HL-60 (cell line): ENCODE measurements at regions not wholly inside any gene's neighbourhood (a gene's known extent, or its start where the extent isn't known, plus 50 kb on each side); places are given as distances from the start of the nearest gene placed in this dataset.

ENCODE experiments used
- DNase-seq, 2 experiments: peaks; one replicate each; pipeline ENCODE4 v3.0.0-alpha.2; 2010 to 2020; ENCODE audit warnings: low read depth in 1 of 2, low spot score in 1 of 2
- H3K27ac ChIP-seq: fragments of 250-450 bp; sonication (Bioruptor Pico); replicated peaks from 2 replicates; pipeline ENCODE4 v1.5.1; 2020; ENCODE audit warnings: mild to moderate bottlenecking, moderate library complexity
- H3K27me3 ChIP-seq: fragments of 250-450 bp; sonication (Bioruptor Pico); 2 replicates; pipeline ENCODE4 v1.5.1; 2021; ENCODE audit warnings: mild to moderate bottlenecking, moderate library complexity; ENCODE audit not compliant: insufficient read depth, poor library complexity, severe bottlenecking
- H3K4me3 ChIP-seq: replicated peaks from 2 replicates; pipeline ENCODE4 v1.5.1; 2011; ENCODE audit warnings: mild to moderate bottlenecking, control low read depth, low read length; ENCODE audit not compliant: insufficient read depth
- GABPA ChIP-seq: IDR thresholded peaks from 2 replicates; pipeline ENCODE4 v1.6.1; 2012; ENCODE audit warnings: low read depth
- POLR2AphosphoS5 ChIP-seq: IDR thresholded peaks from 2 replicates; pipeline ENCODE4 v1.6.1; 2012; ENCODE audit warnings: low read depth
- REST ChIP-seq: IDR thresholded peaks from 2 replicates; pipeline ENCODE4 v1.6.1; 2012; ENCODE audit warnings: low read depth; ENCODE audit not compliant: insufficient replicate concordance
- SPI1 ChIP-seq: IDR thresholded peaks from 2 replicates; pipeline ENCODE4 v1.6.1; 2012; ENCODE audit warnings: low read depth, mild to moderate bottlenecking, borderline replicate concordance
- TF ChIP-seq, protein P1 (sequence below): IDR thresholded peaks from one replicate; pipeline ENCODE4 v1.5.1; 2011; ENCODE audit warnings: low read length, control low read depth, inconsistent platforms; ENCODE audit not compliant: insufficient read depth

DNA sequence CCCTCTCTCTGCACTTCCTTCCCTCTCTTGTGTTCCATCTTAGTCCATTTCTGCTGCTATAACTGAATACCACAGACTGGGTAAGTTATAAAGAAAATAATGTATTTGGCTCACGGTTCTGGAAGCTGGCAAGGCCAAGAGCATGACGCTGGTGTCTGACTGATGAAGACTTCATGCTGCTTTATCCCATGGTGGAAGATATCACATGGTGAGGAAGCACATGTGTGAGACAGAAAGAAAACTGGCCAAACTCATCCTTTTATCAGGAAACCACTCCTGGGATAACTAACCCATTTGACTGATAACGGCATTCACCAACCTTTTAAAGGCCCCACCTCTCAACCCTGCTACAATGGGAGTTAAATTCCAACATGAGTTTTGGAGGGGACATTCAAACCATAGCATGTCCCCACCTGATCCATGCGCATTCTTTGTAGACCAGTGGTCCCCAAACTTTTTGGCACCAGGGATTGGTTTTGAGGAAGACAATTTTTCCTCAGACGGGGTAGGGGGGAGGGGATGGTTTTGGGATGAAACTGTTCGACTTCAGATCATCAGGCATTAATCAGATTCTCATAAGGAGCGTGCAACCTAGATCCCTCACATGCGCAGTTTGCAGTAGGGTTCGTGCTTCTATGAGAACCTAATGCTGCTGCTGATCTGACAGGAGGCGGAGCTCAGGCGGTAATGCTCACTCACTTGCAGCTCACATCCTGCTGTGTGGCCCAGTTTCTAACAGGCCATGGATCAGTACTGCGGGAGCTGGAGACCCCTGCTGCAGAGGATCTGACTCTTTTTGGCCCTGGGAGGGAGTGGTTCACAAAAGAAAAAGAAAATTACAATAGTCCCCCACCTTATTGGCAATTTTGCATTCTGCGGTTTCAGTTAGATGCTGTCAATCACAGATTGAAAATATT, 61.6 kb upstream of the SMOX start:
- no peak for DNase-seq
- Histone ChIP-seq H3K4me3 (no peak overlapping the region), H3K27ac (no peak overlapping the region), H3K27me3 (no peaks in the 10 kb centered on the region)
- no peak for TF ChIP-seq POLR2AphosphoS5
- TF ChIP-seq REST = no peak
- no peak for TF ChIP-seq SPI1
- TF ChIP-seq GABPA = no peak
- TF ChIP-seq, protein P1, sequence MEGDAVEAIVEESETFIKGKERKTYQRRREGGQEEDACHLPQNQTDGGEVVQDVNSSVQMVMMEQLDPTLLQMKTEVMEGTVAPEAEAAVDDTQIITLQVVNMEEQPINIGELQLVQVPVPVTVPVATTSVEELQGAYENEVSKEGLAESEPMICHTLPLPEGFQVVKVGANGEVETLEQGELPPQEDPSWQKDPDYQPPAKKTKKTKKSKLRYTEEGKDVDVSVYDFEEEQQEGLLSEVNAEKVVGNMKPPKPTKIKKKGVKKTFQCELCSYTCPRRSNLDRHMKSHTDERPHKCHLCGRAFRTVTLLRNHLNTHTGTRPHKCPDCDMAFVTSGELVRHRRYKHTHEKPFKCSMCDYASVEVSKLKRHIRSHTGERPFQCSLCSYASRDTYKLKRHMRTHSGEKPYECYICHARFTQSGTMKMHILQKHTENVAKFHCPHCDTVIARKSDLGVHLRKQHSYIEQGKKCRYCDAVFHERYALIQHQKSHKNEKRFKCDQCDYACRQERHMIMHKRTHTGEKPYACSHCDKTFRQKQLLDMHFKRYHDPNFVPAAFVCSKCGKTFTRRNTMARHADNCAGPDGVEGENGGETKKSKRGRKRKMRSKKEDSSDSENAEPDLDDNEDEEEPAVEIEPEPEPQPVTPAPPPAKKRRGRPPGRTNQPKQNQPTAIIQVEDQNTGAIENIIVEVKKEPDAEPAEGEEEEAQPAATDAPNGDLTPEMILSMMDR = no peak

DNA sequence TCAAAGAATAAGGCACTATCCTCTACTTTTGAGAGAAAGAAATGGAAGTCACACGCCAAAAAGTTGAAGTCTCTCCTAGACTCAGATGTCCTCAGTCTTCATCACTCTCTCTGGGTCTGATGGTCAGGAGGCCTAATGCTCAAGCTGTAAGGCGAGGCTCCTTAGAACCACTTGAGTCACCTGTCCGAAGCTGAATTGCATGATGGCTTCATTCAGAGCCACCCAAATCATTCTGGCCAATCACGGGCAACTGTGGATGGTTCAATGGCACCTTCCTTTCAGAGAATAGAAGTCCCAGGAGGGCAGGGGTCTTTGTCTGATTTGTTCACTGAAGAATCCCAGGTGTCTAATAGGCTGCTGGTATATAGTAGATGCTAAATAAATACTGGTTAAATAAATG, 63.9 kb upstream of the SMOX start:
- peak overlapping the region; percentile 99 for H3K27ac ChIP-seq
- TF ChIP-seq, protein P1 = no peak
- TF ChIP-seq SPI1 (no peak), POLR2AphosphoS5 (no peak), REST (no peak), GABPA (no peak)

GRCh38 chr20:4084096-4084495, 64.5 kb upstream of the SMOX start:
- no peak for DNase-seq
- TF ChIP-seq POLR2AphosphoS5 = no peak
- TF ChIP-seq GABPA = no peak
- TF ChIP-seq, protein P1 = no peak
- TF ChIP-seq SPI1 = no peak
- no peak for TF ChIP-seq REST
- Histone ChIP-seq H3K4me3 (no peak overlapping the region), H3K27ac (peak overlapping the region; percentile 99), H3K27me3 (no peaks in the 10 kb centered on the region)

More for the DNA sequence above, 63.9 kb upstream of the SMOX start:
- no peak overlapping the region for H3K4me3 ChIP-seq
- H3K27me3 ChIP-seq = no peaks in the 10 kb centered on the region
- no peak for DNase-seq
